D341Med (cell line): ENCODE measurements at regions not wholly inside any gene's neighbourhood (a gene's known extent, or its start where the extent isn't known, plus 50 kb on each side); places are given as distances from the start of the nearest gene placed in this dataset.
"Not testable (repeated sequence)": the region's sequence is repeated elsewhere in the genome, so short reads cannot be mapped to it uniquely, and the experiment has no call there.

ENCODE experiments used
- DNase-seq: peaks from one replicate; pipeline ENCODE4 v3.0.0; 2012; ENCODE audit warnings: low spot score

DNA sequence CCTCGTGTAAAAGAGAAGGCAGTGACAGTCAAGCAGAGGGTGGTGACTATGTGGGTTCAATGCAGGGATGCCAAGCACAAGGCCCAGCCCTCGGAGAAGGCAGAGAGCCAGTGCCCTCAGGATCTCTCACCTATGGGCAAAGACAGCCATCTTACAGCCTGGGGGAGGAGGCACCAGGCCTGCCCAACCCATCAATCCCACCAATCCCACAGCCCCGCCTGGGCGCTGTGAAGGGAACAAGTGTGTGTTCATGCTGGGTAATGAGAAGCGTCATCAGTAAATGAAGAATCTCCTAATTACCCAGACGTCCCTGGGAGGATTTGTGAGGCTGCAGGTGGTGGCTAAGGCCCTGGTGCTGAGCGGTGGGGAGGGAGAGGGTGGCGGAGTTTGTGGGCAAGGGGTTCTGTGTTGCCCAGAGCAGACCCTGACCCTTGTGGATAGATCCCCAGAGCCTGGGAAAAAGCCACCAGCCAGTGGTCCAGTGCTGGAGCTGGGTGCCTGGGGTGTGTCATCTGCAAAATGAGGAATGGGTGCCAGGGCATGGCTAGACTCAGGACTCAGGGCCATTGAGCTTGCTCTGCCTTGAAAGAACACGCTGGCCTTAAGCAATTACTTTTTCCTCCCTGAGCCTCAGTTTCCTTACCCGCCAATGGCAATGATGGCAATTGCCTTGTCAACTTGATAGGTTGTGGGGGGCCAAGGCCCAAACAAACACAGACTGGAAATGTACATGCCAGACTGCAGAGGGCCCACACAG is 128.1 kb upstream of the UNC5B start:
- DNase-seq, result peak; percentile 40

DNA sequence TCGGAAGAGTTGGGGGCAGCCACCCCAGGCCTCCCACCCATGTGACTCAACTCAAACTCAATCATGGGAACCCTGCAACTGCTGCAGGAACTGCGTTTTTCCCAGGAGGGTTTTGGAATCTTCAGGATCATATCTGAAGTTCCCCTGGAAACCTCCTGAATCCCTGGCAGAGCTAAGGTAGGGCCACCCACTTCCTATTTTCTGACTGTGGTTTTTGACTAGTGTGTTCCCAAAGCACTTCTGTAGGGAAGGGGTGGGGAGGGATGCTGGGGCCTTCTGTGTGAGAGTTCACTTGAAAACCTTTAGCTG is 127.6 kb upstream of the UNC5B start:
- peak; percentile 8 for DNase-seq

- peak; percentile 70 for DNase-seq
Observed at GRCh38 chr10:71085689-71086438, 126.5 kb upstream of the UNC5B start.

DNA sequence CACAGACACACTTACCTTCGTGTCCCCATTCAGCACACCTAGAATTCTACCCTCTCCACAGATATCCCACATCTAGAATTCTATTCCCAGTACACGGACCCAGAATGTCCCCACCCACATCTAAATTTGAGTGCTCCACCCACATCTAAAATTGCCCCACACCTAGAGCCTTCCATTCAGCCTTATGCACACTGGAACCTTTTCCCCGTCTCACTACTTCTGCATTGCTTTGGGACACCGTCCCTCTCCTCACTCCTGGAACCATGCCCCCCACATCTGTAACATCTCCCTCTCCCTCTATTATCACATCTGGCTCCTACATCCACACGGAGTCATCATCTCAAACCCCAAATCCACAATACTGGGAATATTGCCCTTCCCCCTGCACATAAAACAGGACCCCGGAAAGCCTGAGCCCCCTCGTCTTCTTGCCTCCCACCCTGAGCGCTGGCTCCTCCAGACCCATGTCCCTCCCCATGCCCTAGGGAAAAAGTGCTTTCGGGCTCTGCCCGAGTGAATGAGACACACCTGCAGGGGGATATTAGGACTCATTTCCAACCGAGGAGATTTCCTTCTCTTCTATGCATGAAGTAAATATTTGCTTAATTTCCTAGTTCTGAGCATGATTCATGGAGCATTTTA is 125.8 kb upstream of the UNC5B start:
- DNase-seq, result peak; percentile 4

GRCh38 chr10:71087622-71088021 is 124.7 kb upstream of the UNC5B start:
- DNase-seq, result peak; percentile 2

- no peak for DNase-seq
Observed at GRCh38 chr10:71088054-71088453, 124.3 kb upstream of the UNC5B start.

GRCh38 chr10:71088578-71088977 is 123.8 kb upstream of the UNC5B start:
- DNase-seq, result not testable (repeated sequence)

DNA sequence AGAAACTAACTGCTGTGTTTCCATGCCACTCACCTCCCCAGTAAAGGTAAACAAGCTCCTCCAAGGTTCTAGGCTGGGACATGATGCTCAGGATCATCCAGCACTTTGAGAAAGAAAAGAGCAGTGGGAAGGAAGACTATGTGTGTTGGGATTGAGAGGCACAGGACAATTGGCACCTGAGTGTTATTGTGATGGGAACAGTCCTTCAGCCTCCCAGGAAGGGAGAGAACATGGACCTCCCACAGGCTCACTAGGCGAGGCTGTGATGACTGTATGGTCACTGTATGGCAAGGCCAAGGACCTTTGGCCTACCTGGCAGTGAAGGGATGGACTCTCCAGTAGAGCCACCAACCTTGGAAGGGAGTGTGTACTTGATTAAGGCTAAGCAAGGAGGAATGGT is 123.2 kb upstream of the UNC5B start:
- DNase-seq, result no peak

DNA sequence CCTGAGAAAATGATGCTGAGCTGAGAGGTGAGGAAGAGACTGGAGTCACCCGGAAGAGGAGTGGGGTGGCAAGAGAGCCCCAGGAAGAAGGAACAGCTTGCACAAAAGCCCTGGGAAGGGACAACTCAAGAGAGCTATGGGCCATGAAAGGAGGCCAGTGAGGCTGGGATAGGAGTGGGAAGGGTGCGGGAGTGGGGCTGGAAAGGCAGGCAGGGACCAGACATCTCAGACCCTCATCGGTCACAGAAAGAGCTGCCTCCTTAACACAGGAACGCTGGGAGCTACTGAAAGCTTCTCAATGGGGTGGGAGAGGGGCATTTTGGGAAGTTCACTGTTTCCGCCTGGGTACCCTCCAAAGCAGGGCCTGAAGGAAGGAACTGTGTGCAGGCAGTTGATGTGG is 122.0 kb upstream of the UNC5B start:
- DNase-seq, result peak; percentile 1

- DNase-seq, result peak; percentile 4
Observed at GRCh38 chr10:71090801-71091200, 121.6 kb upstream of the UNC5B start.

- peak; percentile 3 for DNase-seq
Observed at GRCh38 chr10:71092812-71093401, 119.5 kb upstream of the UNC5B start.

GRCh38 chr10:71093531-71093930 is 118.8 kb upstream of the UNC5B start:
- DNase-seq, result peak; percentile 2

GRCh38 chr10:71094712-71095390 is 117.5 kb upstream of the UNC5B start:
- DNase-seq, result no peak

GRCh38 chr10:71099731-71100361 is 112.5 kb upstream of the UNC5B start:
- no peak for DNase-seq

GRCh38 chr10:71103961-71104360 is 108.4 kb upstream of the UNC5B start:
- no peak for DNase-seq

DNA sequence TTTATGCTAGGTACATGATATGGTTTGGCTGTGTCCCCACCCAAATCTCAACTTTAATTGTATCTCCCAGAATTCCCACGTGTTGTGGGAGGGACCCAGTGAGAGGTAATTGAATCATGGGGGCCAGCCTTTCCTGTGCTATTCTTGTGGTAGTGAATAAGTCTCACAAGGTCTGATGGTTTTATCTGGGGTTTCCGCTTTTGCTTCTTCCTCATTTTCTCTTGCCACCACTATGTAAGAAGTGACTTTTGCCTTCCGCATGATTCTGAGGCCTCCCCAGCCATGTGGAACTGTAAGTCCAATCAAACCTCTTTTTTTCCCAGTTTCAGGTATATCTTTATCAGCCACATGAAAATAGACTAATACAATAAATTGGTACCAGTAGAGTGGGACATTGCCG is 106.2 kb upstream of the UNC5B start:
- DNase-seq, result not testable (repeated sequence)

GRCh38 chr10:71107117-71107516 is 105.3 kb upstream of the UNC5B start:
- not testable (repeated sequence) for DNase-seq

DNA sequence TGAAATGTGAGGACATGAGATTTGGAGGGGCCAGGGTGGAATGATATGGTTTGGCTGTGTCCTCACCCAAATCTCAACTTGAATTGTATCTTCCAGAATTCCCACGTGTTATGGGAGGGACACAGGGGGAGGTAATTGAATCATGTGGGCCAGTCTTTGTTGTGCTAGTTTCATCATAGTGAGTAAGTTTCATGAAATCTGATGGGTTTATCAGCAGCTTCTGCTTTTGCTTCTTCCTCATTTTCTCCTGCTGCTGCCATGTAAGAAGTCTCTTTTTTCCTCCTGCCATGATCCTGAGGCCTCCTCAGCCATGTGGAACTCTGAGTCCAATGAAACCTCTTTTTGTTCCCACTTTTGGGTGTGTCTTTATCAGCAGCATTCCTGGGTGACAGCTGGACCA is 104.3 kb upstream of the UNC5B start:
- DNase-seq, result not testable (repeated sequence)

- DNase-seq, result no peak
Observed at GRCh38 chr10:71112138-71112785, 100.1 kb upstream of the UNC5B start.

GRCh38 chr10:71116426-71116825 is 95.9 kb upstream of the UNC5B start:
- no peak for DNase-seq

- not testable (repeated sequence) for DNase-seq
Observed at GRCh38 chr10:71117589-71117988, 94.8 kb upstream of the UNC5B start.
